ENCODE measurements at regions not wholly inside any gene's neighbourhood (a gene's known extent, or its start where the extent isn't known, plus 50 kb on each side); places are given as distances from the start of the nearest gene placed in this dataset.

- Histone ChIP-seq H3K4me1 (ENCODE audit: insufficient read depth, low read length) (no peaks in the 10 kb centered on the region), H4K91ac (ENCODE audit: insufficient read length, low read depth, low read length) (no peak overlapping the region), H2BK120ac (ENCODE audit: low read depth, low read length, poor library complexity, severe bottlenecking) (no peak overlapping the region), H3K27ac (ENCODE audit: insufficient read length, low read depth, low read length) (no peak overlapping the region), H2BK12ac (ENCODE audit: insufficient read length, low read depth, low read length) (no peak overlapping the region), H4K5ac (ENCODE audit: insufficient read length, low read depth, low read length) (no peak overlapping the region), H3K79me2 (ENCODE audit: insufficient read depth, low read length) (no peaks in the 10 kb centered on the region), H2AFZ (ENCODE audit: low read length) (no peak overlapping the region), H3K14ac (ENCODE audit: insufficient read depth, low read length) (no peak overlapping the region), H2AK5ac (ENCODE audit: insufficient read length, low read length) (no peak overlapping the region), H4K8ac (replicated peaks; ENCODE audit: insufficient read length, low read depth, low read length) (no peak overlapping the region), H3K9me3 (ENCODE audit: control insufficient read depth, low read depth, low read length) (no peaks in the 10 kb centered on the region), H3K79me1 (ENCODE audit: insufficient read depth, low read depth, low read length, poor library complexity, severe bottlenecking) (no peaks in the 10 kb centered on the region), H2BK20ac (ENCODE audit: low read depth, low read length, poor library complexity, severe bottlenecking) (no peak overlapping the region), H3K27me3 (ENCODE audit: insufficient read depth, low read length) (no peaks in the 10 kb centered on the region), H3K18ac (ENCODE audit: insufficient read length, low read depth, low read length) (no peak overlapping the region), H2BK5ac (ENCODE audit: insufficient read length, low read length) (no peak overlapping the region), H3K4me2 (ENCODE audit: insufficient read depth, insufficient read length, low read length) (no peak overlapping the region), H3K23me2 (ENCODE audit: insufficient read length, low read depth, low read length, poor library complexity, severe bottlenecking) (no peaks in the 10 kb centered on the region), H4K20me1 (ENCODE audit: control insufficient read depth, insufficient read depth, insufficient read length) (no peaks in the 10 kb centered on the region), H3K9ac (ENCODE audit: extremely low read depth, insufficient read length, low read length) (no peak overlapping the region), H3T11ph (ENCODE audit: low read length) (no peak overlapping the region), H3K23ac (ENCODE audit: insufficient read length, low read depth, low read length) (no peak overlapping the region), H3K4ac (ENCODE audit: low read depth, low read length) (no peak overlapping the region), H3K56ac (ENCODE audit: insufficient read length, low read depth, low read length) (no peak overlapping the region), H2BK15ac (ENCODE audit: low read depth, low read length) (no peak overlapping the region)
- TF ChIP-seq CTCF (conservative IDR thresholded peaks at IDR 0.05) = no peak
- WGBS (ENCODE audit: extremely low coverage, insufficient read length, low lambda C conversion rate) = no CpG with 5 or more reads among the region's 2 CpGs
- H3K4me1 Mint-ChIP-seq = no peaks in the 10 kb centered on the region; a peak in 1 of 4 replicates
- H3K27me3 Mint-ChIP-seq (ENCODE audit: low read depth) = no peaks in the 10 kb centered on the region; the same call in 1 of the 2 replicates
- H3K36me3 Mint-ChIP-seq (ENCODE audit: insufficient read depth in 1 of 3, low read depth in 3 of 3) = peaks cover 2 to 39% (median 21%) of the 10 kb centered on the region in 3 experiments; a peak in 5 of 7 replicates
- H3K27ac Mint-ChIP-seq = no peak overlapping the region
- no peak for DNase-seq
- peaks cover 23 to 48% of the 10 kb centered on the region in 2 experiments for H3K9me3 Mint-ChIP-seq
- no peak overlapping the region for H3K4me3 Mint-ChIP-seq
Measured at GRCh38 chr10:2469802-2470201, 597.5 kb upstream of the PFKP start.
